Immature natural killer cell (primary cell): ENCODE measurements at regions not wholly inside any gene's neighbourhood (a gene's known extent, or its start where the extent isn't known, plus 50 kb on each side); places are given as distances from the start of the nearest gene placed in this dataset.
"Not testable (repeated sequence)": the region's sequence is repeated elsewhere in the genome, so short reads cannot be mapped to it uniquely, and the experiment has no call there.

Experiments used
- DNase-seq, 3 donors: peaks; one replicate each; pipeline ENCODE4 v3.0.0; 2022; ENCODE audit warnings: mixed read lengths in 1 of 3
- H3K27ac Mint-ChIP-seq, 6 donors: one replicate each; pipeline ENCODE4 v1.8.0; 2020; ENCODE audit warnings: mixed read lengths in 6 of 6, mild to moderate bottlenecking in 5 of 6, inconsistent platforms in 4 of 6, moderate library complexity in 3 of 6
- H3K27me3 Mint-ChIP-seq, 3 donors: one replicate each; pipeline ENCODE4 v1.8.0; 2020 to 2021; ENCODE audit warnings: low read depth in 3 of 3, mild to moderate bottlenecking in 3 of 3, mixed read lengths in 3 of 3, moderate library complexity in 3 of 3, inconsistent platforms in 1 of 3
- H3K36me3 Mint-ChIP-seq, 3 donors: one replicate each; pipeline ENCODE4 v1.8.0; 2020; ENCODE audit warnings: mixed read lengths in 3 of 3, inconsistent platforms in 2 of 3, mild to moderate bottlenecking in 2 of 3
- H3K4me1 Mint-ChIP-seq, 2 donors: one replicate each; pipeline ENCODE4 v1.8.0; 2020; ENCODE audit warnings: inconsistent platforms in 2 of 2, mild to moderate bottlenecking in 2 of 2, mixed read lengths in 2 of 2, moderate library complexity in 1 of 2
- H3K4me3 Mint-ChIP-seq, 5 donors: one replicate each; pipeline ENCODE4 v1.8.0; 2020; ENCODE audit warnings: mild to moderate bottlenecking in 5 of 5, mixed read lengths in 5 of 5, inconsistent platforms in 3 of 5, moderate library complexity in 3 of 5
- H3K9me3 Mint-ChIP-seq, 6 donors: one replicate each; pipeline ENCODE4 v1.8.0; 2020; ENCODE audit warnings: mild to moderate bottlenecking in 6 of 6, mixed read lengths in 6 of 6, inconsistent platforms in 4 of 6, moderate library complexity in 3 of 6

DNA sequence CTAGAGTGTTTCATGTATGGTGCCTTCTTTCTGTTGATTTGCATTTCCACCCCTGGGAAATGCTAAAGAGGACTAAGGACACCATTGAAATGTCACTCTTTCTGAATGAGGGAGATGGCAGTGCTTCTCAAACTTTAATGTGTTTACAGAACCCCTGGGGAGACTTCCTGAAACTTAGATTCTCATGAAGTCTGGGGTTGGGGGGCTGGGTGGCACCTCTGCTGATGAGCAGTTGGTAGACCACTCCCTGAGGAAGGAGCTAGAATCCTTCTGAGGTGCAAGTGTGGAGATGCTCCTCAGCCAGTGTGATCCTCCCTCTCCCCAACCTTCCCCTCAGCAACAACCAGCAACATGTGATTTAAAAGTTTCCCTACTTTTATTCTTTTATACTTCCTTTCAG, 546.8 kb downstream of the LRRC70 start:
- peaks cover 0 to 18% (median 11%) of the 10 kb centered on the region in 6 donors for H3K9me3 Mint-ChIP-seq
- DNase-seq: no peak
- H3K27ac Mint-ChIP-seq: no peak overlapping the region
- no peaks in the 10 kb centered on the region for H3K4me1 Mint-ChIP-seq
- no peak overlapping the region for H3K4me3 Mint-ChIP-seq
- H3K27me3 Mint-ChIP-seq: peaks cover 0 to 5% (median 0%) of the 10 kb centered on the region in 3 donors
- no peaks in the 10 kb centered on the region for H3K36me3 Mint-ChIP-seq

DNA sequence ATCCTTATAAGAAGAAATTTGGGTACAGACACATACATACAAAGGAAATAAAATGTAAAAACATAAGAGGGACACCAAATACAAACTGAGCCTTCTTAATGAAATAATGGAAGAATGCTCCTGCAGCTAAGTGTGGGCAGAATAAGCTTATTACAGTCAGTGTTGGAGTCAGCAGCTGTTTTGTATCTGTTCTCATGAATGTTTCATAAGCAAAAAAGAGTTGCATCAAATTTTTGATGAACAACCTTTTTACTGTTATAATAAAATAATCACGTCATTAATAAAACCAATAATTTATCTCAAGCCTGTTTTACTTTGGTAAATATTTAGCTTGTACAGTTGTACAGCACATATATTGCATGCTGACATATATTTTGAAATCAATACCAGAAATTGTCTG, 545.6 kb downstream of the LRRC70 start:
- no peak overlapping the region for H3K4me3 Mint-ChIP-seq
- H3K36me3 Mint-ChIP-seq: no peaks in the 10 kb centered on the region
- DNase-seq: no peak
- H3K27me3 Mint-ChIP-seq: peaks cover 0 to 5% (median 0%) of the 10 kb centered on the region in 3 donors
- no peaks in the 10 kb centered on the region for H3K4me1 Mint-ChIP-seq
- H3K9me3 Mint-ChIP-seq: peaks cover 0 to 18% (median 7%) of the 10 kb centered on the region in 6 donors
- no peak overlapping the region for H3K27ac Mint-ChIP-seq

DNA sequence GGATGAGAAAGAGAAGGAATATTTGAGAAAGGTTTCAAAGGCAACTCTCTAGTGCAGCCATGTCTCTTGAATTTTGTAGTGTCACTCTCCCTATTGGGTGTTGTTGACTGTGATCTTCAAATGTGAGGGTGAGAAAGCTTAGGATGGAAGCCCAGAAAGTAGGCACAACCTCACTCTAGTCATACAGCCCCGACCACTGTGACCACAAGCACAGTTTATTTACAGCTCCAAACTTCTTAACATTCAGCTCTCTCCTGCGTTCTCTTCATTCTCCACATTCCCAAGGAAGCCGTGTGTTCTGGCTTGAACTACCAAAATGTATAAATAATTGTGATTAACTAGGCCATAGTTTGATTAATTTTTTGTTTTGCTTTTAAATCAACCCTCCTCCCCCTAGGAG, 542.9 kb downstream of the LRRC70 start:
- no peak for DNase-seq
- Mint-ChIP-seq H3K27ac (no peak overlapping the region), H3K9me3 (peaks cover 2 to 18% (median 7%) of the 10 kb centered on the region in 6 donors), H3K4me3 (no peak overlapping the region), H3K27me3 (peaks cover 0 to 5% (median 2%) of the 10 kb centered on the region in 3 donors), H3K4me1 (no peaks in the 10 kb centered on the region), H3K36me3 (no peaks in the 10 kb centered on the region)

DNA sequence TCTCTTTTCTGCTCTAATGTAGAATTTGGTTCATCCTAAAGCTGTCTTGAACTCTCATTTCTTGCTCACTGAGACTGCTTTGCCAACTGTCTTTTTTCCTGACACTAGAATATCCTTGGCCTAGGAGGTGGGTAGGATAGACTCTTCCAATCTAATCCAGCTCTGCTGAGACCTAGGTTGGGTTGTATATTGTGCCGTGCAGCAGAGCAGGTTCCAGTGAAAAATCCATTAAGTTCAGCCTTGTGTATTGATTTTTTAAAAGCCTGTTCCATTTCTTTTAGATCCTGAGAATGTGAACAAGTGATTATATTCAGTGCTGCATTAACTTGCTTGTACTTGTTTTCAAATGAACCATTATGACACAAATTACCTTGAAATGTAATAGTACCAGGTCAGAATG, 539.6 kb downstream of the LRRC70 start:
- Mint-ChIP-seq H3K4me3 (no peak overlapping the region), H3K36me3 (no peaks in the 10 kb centered on the region), H3K4me1 (no peaks in the 10 kb centered on the region), H3K9me3 (peaks cover 2 to 13% (median 4%) of the 10 kb centered on the region in 6 donors), H3K27ac (no peak overlapping the region), H3K27me3 (peaks cover 0 to 4% (median 2%) of the 10 kb centered on the region in 3 donors)
- no peak for DNase-seq

DNA sequence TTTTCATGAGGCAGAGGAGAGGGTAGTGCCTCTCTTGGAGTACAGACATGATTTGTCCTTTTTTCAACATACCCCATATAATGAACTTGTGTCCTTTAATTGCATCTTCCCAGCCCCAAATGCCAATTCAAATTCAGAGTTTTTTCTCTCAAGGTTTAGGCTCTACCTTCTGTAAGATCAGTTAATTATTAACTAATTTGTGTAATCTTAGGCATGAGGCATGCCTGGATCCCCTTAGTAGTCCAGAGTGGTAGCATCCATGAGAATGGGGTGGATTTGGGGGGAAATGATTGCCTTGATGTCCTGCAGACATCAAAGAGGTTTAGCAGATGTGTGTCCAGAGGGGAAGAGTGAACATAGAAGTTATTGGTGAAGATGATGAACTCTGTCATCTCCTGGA, 533.3 kb downstream of the LRRC70 start:
- Mint-ChIP-seq H3K27ac (no peak overlapping the region), H3K4me1 (no peaks in the 10 kb centered on the region), H3K27me3 (no peaks in the 10 kb centered on the region), H3K9me3 (peaks cover 0 to 11% (median 3%) of the 10 kb centered on the region in 6 donors), H3K4me3 (no peak overlapping the region), H3K36me3 (no peaks in the 10 kb centered on the region)
- no peak for DNase-seq

DNA sequence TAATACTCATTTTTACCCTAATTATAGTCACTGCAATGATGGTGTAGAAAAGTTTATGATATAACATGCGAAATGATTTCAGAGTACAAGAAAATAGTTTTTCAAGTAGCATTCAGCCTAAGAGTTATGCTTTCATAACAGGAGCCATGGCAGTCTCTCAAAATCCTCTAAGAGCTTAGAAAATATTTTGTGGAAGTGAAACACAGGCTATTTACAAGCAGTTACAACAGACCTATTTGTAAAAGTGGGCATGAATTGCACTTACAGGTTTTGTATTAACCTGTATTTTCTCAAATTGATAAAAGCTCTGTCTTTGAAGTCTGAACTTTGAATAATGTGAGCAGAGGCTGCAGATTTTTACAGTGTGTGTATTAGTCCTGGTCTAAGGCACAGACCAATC, 523.3 kb downstream of the LRRC70 start:
- Mint-ChIP-seq H3K9me3 (peaks cover 4 to 16% (median 8%) of the 10 kb centered on the region in 6 donors), H3K27me3 (no peaks in the 10 kb centered on the region), H3K36me3 (no peaks in the 10 kb centered on the region), H3K27ac (no peak overlapping the region), H3K4me3 (no peak overlapping the region), H3K4me1 (no peaks in the 10 kb centered on the region)
- no peak for DNase-seq

DNA sequence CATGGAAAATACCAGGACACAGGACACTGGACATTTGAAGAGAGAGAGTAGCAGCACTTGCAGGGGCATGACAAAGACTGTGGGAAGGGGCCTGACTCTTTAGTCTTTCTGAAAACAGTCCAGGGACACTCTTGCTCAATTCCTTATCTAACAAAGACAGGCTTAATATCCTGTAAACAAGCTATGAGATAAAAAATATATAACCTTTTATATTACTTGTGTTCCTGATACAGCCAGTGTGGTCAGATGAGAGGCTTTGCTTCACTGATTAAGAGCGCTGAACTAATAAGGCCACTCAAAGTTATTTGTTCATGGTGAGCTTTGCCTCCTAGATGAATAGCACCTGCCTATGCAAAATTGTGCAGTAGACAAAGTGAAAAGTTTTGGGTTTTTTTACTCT, 518.7 kb downstream of the LRRC70 start:
- Mint-ChIP-seq H3K4me1 (no peaks in the 10 kb centered on the region), H3K4me3 (no peak overlapping the region), H3K27me3 (no peaks in the 10 kb centered on the region), H3K27ac (no peak overlapping the region), H3K36me3 (no peaks in the 10 kb centered on the region), H3K9me3 (peaks cover 0 to under 1% (median 0%) of the 10 kb centered on the region in 6 donors)
- DNase-seq: no peak

DNA sequence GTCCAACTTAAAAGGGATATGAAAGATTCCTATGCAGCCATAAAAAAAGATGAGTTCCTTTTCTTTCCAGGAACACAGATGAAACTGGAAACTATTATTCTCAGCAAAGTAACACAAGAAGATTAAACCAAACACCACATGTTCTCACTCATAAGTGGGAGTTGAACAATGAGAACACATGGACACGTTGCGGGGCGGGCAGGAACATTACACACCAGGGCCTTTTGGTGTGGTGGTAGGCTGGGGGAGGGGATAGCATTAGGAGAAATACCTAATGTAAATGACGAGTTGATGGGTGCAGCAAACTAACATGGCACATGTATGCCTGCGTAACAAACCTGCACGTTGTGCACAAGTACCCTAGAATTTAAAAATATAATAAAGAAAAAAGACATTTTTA, 516.1 kb downstream of the LRRC70 start:
- Mint-ChIP-seq H3K27me3 (no peaks in the 10 kb centered on the region), H3K4me3 (no peak overlapping the region), H3K27ac (no peak overlapping the region), H3K4me1 (no peaks in the 10 kb centered on the region), H3K36me3 (no peaks in the 10 kb centered on the region), H3K9me3 (peaks cover 0 to 6% (median 0%) of the 10 kb centered on the region in 6 donors)
- DNase-seq: no peak

DNA sequence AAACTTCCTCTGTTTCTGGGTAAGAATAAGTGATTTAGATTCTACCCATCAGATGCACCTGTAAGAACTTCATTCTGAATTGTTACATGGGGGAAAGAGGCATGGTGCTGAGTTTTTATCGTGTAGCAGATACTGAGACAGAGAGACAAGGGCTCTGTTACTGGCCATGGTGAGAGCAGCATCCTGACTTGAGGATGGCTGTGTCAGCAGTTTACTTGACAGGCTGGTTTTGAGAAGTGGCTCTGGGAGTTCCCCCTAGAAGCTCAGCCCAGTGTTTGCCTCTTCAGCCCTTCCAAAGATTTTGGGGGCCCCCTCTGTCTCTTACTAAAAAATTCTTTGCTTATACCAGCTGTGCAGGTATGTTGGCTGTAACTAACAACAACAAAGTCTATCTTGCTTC, 510.5 kb downstream of the LRRC70 start:
- H3K36me3 Mint-ChIP-seq: no peaks in the 10 kb centered on the region
- no peaks in the 10 kb centered on the region for H3K27me3 Mint-ChIP-seq
- DNase-seq: no peak
- no peak overlapping the region for H3K27ac Mint-ChIP-seq
- H3K4me3 Mint-ChIP-seq: no peak overlapping the region
- no peaks in the 10 kb centered on the region for H3K4me1 Mint-ChIP-seq
- peaks cover 3 to 21% (median 6%) of the 10 kb centered on the region in 6 donors for H3K9me3 Mint-ChIP-seq

DNA sequence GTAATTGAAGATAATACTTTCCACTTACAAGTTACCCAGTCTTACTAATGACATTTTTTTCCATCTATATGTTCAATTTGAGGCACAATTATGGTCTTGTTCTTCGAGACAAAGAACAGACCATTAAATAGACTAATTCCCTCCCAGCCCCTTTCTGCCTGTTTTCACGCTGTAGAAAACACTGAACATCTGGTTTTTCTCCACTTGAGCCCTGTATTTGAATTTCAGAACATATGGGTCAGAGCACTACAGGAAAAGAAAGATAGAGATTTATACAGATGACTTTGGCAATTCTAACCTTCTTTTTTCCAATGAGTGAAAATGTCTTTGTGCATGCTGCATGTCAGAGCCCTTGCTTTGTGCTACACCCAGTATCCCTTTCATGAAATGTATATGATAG, 506.9 kb downstream of the LRRC70 start:
- Mint-ChIP-seq H3K36me3 (no peaks in the 10 kb centered on the region), H3K4me3 (no peak overlapping the region), H3K27me3 (peaks cover 0 to 2% (median 0%) of the 10 kb centered on the region in 3 donors), H3K4me1 (no peaks in the 10 kb centered on the region), H3K27ac (no peak overlapping the region), H3K9me3 (peaks cover 5 to 16% (median 7%) of the 10 kb centered on the region in 6 donors)
- DNase-seq: no peak

DNA sequence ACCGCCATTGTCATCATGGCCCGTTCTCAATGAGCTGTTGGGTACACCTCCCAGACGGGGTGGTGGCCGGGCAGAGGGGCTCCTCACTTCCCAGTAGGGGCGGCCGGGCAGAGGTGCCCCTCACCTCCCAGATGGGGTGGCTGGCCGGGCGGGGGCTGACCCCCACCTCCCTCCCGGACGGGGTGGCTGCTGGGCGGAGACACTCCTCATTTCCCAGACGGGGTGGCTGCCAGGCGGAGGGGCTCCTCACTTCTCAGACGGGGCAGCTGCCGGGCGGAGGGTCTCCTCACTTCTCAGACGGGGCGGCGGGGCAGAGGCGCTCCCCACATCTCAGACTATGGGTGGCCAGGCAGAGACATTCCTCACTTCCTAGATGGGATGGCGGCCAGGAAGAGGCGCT, 505.1 kb downstream of the LRRC70 start:
- not testable (repeated sequence) for H3K36me3 Mint-ChIP-seq, H3K4me1 Mint-ChIP-seq, H3K27ac Mint-ChIP-seq, H3K27me3 Mint-ChIP-seq, DNase-seq, H3K4me3 Mint-ChIP-seq
- peaks cover 5 to 20% (median 8%) of the 10 kb centered on the region in 6 donors for H3K9me3 Mint-ChIP-seq

DNA sequence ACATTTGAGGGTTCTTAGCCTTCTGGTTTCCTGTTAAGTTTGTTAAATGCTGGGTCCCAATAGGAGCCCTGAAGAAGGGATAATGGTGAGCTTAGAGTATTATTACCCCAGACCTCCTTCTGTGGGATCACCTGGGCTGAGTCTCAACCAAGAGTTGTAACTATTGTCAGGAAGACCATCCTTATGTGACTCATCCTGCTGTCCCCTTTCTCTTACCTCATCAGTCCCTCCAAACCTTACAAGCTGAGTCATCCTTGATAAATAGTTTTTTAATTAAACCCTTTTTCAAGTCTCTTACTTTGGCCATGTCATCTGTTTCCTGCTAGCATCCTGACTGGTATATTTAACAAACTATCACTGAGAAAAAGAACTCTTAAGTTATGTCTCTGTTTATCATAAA, 502.8 kb downstream of the LRRC70 start:
- no peak overlapping the region for H3K27ac Mint-ChIP-seq
- H3K9me3 Mint-ChIP-seq: peaks cover 0 to 16% (median 9%) of the 10 kb centered on the region in 6 donors
- no peaks in the 10 kb centered on the region for H3K4me1 Mint-ChIP-seq
- DNase-seq: no peak
- no peaks in the 10 kb centered on the region for H3K36me3 Mint-ChIP-seq
- peaks cover 0 to 2% (median 0%) of the 10 kb centered on the region in 3 donors for H3K27me3 Mint-ChIP-seq
- no peak overlapping the region for H3K4me3 Mint-ChIP-seq

DNA sequence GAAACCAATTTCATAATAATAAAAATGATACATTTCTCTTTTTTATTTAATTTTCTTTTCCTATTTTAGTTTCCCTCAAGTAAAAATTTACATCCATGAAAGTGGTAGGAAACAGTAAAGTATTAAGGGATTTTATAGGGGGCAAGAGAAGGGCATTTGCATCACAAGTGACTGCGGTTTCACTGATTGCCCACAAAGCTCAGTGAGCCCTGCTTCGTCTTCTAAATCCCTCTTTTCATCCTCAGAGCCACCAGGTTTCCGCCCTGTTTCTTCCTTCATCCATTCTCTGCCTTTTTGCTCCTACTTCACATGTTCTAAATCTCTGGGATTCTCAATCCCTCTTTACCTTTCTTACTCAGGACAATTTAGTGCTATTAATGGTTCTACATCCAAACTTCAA, 491.4 kb downstream of the LRRC70 start:
- H3K36me3 Mint-ChIP-seq: peaks cover 0 to 3% (median 0%) of the 10 kb centered on the region in 3 donors
- H3K4me3 Mint-ChIP-seq: no peak overlapping the region
- H3K27ac Mint-ChIP-seq: no peak overlapping the region
- DNase-seq: no peak
- H3K27me3 Mint-ChIP-seq: peaks cover 0 to 2% (median 1%) of the 10 kb centered on the region in 3 donors
- H3K4me1 Mint-ChIP-seq: no peaks in the 10 kb centered on the region
- peaks cover 0 to 23% (median 7%) of the 10 kb centered on the region in 6 donors for H3K9me3 Mint-ChIP-seq

DNA sequence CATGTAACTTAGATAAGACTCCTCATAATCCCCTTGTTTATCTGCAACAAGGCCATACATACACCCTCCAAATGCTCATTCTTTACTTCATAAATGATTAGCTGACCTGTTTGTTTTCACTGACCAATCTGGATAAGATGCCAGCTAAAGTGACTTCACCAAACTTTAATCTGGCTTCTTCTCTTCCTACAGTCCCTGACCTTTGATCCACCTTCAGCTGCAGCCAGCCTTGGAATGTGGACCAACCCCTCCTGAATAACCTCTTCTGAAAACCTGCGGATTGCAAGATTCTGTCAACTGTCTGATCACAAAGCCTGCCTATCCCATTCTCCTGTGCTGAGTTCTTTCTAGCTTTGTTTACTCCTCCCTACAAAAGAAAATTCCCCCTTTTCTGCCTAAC, 476.8 kb downstream of the LRRC70 start:
- no peaks in the 10 kb centered on the region for H3K27me3 Mint-ChIP-seq
- no peaks in the 10 kb centered on the region for H3K36me3 Mint-ChIP-seq
- peaks cover 4 to 19% (median 8%) of the 10 kb centered on the region in 6 donors for H3K9me3 Mint-ChIP-seq
- H3K4me3 Mint-ChIP-seq: no peak overlapping the region
- no peak overlapping the region for H3K27ac Mint-ChIP-seq
- no peaks in the 10 kb centered on the region for H3K4me1 Mint-ChIP-seq
- DNase-seq: no peak

DNA sequence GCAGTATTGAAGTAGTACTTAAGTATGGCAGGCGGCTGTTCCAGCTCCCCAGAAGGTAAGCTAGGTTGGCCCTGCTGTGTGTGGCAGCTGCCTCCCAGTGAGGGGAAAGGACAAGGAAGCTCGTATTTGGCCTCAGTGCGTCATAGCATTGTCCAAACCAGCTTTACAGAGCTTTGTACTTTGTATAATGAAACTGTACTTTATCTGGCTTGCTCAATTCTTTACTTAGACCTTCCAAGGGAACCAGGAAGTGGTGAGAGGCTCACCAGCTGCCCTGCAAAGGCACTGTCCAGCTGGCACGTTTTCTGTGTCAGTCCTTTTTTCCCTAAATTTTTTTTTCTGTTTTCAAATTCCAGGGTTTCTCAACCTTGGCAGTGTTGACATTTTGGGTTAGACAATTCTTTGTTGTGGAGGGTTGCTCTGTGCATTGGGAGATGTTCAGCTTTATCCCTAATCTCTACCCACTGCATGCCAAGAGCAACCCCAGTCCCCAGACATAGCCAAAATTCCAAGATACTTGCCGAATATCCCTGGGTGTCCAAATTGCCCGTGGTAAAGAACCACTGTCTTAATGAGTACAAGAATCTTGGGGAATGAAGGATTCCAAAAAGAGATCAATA, 474.5 kb downstream of the LRRC70 start:
- DNase-seq: no peak
- Mint-ChIP-seq H3K4me1 (no peaks in the 10 kb centered on the region), H3K27ac (no peak overlapping the region), H3K27me3 (no peaks in the 10 kb centered on the region), H3K36me3 (no peaks in the 10 kb centered on the region), H3K4me3 (no peak overlapping the region), H3K9me3 (peaks cover 6 to 19% (median 10%) of the 10 kb centered on the region in 6 donors)
